Hematopoietic multipotent progenitor cell (in vitro differentiated cells): ENCODE measurements at regions not wholly inside any gene's neighbourhood (a gene's known extent, or its start where the extent isn't known, plus 50 kb on each side); places are given as distances from the start of the nearest gene placed in this dataset.
"Not testable (repeated sequence)": the region's sequence is repeated elsewhere in the genome, so short reads cannot be mapped to it uniquely, and the experiment has no call there.

ENCODE experiments used
- DNase-seq, 3 donors: peaks; one replicate each; pipeline ENCODE4 v3.0.0-alpha.2; 2011 to 2015; ENCODE audit warnings: low read depth in 2 of 3, low spot score in 2 of 3

GRCh38 chr6:96276305-96276704 lies 245.3 kb upstream of the UFL1 start:
- no peak for DNase-seq

DNA sequence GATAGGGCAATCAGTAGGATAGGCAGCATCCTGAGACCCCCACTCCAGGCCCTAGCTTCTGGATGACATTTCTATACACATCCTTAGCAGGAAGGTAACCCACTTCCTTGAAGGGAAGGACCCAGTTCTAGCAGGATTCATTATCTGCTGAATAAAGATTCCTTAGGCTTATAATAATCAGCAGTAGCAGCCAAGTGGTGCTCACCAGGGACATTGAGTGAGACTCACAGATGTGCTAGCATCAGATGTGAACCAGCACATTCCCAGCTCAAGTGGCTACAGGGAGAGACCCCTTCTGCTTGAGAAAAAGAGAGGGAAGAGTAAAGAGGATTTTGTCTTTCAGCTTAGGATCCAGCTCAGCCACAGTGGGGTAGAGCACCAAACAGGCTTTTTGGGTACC lies 244.8 kb upstream of the UFL1 start:
- no peak for DNase-seq

- no peak for DNase-seq
Observed at GRCh38 chr6:96279084-96279483, 242.5 kb upstream of the UFL1 start.

DNA sequence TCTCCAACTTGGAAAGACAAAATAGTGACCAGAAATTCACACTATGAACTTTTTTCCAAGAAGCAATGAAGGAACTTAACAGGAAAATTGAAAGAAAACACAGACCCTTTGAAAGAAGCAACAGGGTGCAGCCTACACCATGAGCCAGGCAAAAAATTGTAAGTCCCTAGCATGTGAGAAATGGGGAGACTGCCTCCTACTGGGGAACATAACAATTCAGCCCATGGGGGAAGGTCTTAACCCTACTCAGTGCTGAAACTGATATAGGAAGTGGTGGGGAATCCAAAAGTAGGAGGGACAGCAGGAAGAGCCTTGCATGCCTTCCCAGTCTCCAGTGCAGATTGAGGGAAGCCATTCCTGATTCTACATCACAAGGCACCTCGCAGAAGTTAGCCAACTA lies 235.1 kb upstream of the UFL1 start:
- no peak for DNase-seq

- no peak for DNase-seq
Observed at GRCh38 chr6:96299525-96299924, 222.1 kb upstream of the UFL1 start.

DNA sequence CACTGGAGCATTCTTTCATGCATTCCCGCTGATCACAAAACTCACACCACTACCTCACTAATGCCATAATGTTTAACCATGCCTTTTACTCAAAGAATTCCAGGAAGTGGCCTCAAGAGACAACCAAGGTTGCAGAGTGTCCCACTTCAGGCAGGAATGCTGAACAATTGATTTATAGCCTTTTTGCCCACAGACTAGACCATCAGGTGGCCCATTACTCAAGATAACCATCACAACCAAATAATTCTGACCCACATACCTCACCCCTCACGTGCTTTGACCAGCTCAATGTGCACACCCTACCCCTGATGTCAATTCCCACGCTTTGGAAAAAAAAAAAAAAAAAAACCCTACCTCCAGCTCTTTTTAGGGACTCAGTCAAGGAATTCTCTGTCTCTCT lies 220.6 kb upstream of the UFL1 start:
- no peak for DNase-seq

- DNase-seq, result no peak
Observed at GRCh38 chr6:96301781-96302180, 219.8 kb upstream of the UFL1 start.

- DNase-seq, result no peak
Observed at GRCh38 chr6:96302991-96303390, 218.6 kb upstream of the UFL1 start.

- no peak for DNase-seq
Observed at GRCh38 chr6:96304997-96305396, 216.6 kb upstream of the UFL1 start.

DNA sequence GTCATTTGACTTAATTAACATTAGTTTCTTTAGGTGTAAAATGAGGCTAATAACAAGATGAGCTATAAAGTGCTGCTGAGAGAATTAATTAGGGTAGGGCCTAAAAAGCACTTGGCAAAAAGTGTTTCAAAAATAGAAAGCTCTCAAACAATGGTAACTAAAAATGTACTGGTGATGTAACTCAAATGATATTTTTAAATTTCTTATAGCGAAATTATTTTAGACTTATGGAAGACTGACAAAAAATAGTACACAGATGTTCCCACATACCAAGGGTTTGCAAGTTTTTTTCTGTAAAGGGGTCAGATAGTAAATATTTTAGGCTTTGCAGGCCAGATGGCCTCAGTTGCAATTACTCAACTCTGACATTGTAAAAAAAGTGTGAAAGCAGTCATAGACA lies 190.7 kb upstream of the UFL1 start:
- DNase-seq, result no peak

DNA sequence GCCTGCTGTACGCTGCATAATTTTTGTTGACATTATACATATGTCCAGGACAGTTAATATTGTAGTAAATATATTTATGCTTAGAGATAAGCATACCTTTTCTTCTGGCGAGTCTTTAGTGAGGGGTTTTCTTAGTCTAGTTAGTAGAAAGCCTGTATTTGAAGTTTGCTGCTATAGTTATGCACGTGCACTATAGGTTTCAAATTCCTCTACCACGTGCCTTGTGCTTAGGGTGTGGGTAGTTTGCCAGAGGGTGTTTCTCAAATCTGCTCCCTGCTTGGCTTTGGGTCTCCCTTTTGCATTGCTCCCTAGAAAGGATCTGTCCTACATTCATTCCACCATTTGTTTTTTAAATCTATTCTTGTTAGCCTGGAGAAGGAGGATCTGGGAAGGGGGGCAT lies 181.4 kb upstream of the UFL1 start:
- no peak for DNase-seq

DNA sequence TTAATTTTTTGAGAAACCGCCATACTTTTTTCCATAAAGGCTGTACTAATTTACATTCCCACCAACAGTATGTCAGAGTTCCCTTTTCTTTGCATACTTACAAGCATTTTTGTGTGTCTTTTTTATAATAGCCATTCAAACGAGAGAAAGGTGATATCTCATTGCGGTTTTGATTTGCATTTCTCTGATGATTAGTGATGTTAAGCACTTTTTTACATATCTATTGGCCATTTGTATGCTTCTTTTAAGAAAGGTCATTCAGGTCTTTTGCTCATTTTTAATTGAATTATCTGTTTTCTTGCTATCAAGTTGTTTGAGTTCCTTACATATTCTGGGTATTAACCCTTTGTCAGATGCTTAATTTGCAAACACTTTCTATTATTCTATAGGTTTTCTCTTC lies 176.1 kb upstream of the UFL1 start:
- no peak for DNase-seq

DNA sequence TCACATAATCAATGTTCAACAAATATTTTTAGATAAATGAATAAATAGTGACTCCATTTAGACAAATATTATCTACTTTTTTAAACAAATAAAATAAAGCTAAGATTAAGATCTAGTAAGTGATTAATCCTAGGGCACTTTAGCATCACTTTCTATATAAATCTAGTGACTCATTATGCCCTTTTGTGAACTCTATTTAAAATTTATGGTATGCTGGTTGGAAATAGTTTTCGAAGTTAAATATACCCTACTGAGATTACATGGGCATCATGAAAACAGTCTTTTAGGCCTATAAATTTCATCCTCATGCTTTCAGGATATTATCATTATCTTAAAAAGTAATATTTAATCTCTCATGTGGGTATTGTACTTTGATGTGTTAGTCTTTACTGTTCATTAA lies 140.4 kb upstream of the UFL1 start:
- no peak for DNase-seq

- DNase-seq, result no peak
Observed at GRCh38 chr6:96391776-96392360, 129.7 kb upstream of the UFL1 start.

GRCh38 chr6:96394727-96395126 lies 126.9 kb upstream of the UFL1 start:
- DNase-seq, result no peak

- DNase-seq, result no peak
Observed at GRCh38 chr6:96410467-96410866, 111.1 kb upstream of the UFL1 start.

GRCh38 chr6:96420294-96420693 lies 101.3 kb upstream of the UFL1 start:
- no peak for DNase-seq

DNA sequence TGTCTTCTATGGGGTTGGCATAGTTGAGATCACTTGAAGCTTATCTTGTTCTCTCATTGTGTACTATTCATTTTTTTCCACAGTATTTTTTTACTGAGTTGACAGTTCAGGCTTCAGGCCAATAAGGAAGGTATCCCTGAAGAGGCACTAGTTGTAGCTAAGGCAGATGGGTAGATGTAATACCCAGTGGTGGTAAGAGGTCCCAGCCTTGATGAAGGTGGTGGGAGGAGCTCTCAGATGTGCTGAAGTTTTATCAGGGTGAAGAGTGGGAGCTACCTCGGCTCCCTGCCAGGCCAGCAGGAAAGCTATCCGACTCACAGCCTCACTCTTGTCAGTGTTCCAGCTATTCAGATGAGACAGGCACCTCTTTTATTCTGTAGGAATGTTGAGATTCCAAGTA lies 87.7 kb upstream of the UFL1 start:
- no peak for DNase-seq

DNA sequence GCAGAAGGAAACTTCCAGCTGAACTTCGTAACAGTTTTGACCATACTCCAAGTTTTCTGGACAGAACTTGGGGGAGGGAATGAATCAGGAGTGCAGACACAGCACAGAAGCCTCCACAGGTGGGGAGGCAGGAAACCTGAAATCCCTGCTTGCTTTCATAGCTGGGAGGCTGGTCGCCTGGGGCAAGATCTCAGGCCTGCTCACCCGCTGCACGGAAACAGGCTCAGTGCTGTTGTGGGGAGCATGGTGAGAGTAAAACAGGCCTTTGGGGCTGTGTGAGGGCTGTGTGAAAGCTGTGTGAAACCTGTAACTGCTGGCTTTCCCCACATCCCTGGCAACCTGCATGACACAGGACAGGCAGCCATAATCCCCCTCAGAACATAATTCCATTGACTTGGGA lies 85.2 kb upstream of the UFL1 start:
- DNase-seq, result no peak

GRCh38 chr6:96437228-96437627 lies 84.4 kb upstream of the UFL1 start:
- DNase-seq, result not testable (repeated sequence)

DNA sequence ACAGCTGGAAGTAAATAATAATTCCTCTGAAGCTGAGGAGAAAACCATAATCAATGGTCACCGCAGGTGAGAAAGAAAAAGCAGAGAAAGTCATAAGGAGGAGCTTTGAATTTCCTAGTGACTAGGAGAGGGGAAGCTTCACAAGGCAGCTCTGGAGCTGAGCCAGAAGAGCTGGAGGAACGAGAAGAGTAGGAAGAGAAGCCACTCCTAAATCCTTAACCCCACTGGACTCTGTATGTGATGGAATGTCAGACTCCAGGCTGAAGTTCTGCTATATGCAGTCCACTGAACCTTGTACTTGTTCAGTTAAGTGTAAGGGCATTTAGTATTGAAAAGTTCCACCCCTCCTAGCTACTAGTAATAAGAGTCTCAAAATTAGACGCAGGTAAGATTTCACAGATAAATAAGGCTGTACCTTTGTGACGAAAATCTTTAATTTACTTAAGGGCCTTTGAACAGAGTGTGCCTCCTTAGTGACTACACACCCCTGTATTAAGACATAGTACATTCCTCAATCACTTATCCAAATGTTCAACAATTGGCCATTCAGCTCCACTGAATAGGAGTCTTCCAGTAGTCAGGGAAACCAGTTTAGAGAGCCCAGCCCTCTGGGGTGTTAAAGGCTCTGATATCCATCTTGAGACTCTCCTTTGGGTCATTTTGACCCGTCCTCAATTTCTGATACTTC lies 71.4 kb upstream of the UFL1 start:
- no peak for DNase-seq

GRCh38 chr6:96450770-96451130 lies 70.9 kb upstream of the UFL1 start:
- DNase-seq, result no peak

DNA sequence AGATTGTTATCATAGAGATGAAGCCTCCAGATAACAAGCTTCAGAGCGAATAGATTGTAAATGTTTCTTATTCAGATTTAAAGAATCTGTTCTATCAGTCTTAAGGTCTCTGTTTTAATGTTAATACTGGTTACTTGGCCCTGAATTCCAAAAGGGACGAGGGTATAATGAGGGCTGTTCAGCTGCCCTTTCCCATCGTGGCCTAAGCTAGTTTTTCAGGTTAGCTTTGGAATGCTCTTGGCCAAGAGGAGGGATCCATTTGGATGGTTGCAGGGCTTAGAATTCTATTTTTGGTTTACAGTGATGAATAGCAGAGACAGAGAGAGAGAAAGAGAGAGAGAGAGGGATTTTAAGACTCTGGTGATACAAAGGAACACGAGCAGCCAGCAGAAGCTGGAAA lies 62.8 kb upstream of the UFL1 start:
- no peak for DNase-seq
